NCI-H1048 (cell line): ENCODE measurements at regions not wholly inside any gene's neighbourhood (a gene's known extent, or its start where the extent isn't known, plus 50 kb on each side); places are given as distances from the start of the nearest gene placed in this dataset.
"Not testable (repeated sequence)": the region's sequence is repeated elsewhere in the genome, so short reads cannot be mapped to it uniquely, and the experiment has no call there.

ENCODE experiments used
- DNase-seq: peaks from one replicate; lab custom pipeline; 2025; lab: John Stamatoyannopoulos, UW

GRCh38 chr16:87100306-87101058 is 216.7 kb downstream of the C16orf95 start:
- no peak for DNase-seq

DNA sequence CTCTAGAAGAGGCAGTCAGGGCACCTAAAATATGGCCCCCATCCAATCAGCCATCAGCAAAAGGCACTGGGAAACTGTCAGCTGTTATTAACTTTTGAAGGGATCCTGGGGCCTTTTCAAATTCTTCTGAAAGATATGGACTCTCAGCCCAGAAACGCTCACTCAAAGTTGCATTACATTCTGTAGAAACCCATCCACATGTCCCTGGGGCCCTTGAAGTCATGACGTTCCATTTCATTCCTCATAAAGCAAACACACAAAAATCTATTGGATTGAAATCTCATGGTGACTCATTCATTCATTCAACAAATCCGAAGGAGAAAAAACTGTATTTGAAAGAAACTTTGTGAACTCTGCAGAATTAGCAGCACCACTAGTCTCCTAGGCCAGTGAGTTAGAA is 215.3 kb downstream of the C16orf95 start:
- no peak for DNase-seq

GRCh38 chr16:87107201-87107600 is 210.0 kb downstream of the C16orf95 start:
- no peak for DNase-seq

DNA sequence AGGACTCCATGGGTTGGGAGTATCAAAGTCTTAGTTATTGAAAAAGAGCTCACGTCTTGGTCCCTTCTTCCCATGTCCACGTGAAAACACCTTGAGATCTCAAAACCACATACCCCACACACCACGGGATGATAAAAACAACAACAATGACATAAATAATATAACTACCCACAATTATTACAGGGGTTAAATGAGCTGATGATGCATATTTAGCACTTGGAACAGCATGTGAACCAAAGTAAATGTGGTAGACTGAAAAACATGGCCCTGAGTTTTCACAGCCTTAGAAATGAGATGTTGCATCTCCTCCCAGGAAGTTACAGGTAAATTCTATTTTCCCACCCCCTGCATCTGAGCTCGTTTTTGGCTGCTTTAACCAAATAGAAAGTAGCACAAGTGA is 208.9 kb downstream of the C16orf95 start:
- no peak for DNase-seq

- no peak for DNase-seq
Observed at GRCh38 chr16:87108941-87109340, 208.3 kb downstream of the C16orf95 start.

DNA sequence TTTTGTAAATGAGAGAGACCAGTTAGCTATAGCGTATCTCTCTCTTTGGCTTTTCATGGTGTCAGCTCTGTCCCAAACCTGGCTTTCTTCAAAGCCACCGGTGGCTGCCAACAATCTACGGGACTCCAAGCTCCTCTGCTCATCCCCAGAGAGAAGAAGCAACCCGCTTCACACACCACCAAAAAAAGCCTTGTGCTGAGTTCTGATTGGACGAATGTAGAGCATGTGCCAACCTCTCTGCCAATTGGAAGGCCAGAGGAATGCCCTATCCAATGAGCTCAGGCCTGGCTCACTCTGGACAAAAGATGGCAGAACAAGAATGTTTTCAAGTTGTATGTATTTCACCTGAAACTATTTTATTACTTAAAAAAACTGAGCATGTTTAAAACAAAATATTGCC is 202.4 kb downstream of the C16orf95 start:
- no peak for DNase-seq

GRCh38 chr16:87115646-87116045 is 201.5 kb downstream of the C16orf95 start:
- no peak for DNase-seq

DNA sequence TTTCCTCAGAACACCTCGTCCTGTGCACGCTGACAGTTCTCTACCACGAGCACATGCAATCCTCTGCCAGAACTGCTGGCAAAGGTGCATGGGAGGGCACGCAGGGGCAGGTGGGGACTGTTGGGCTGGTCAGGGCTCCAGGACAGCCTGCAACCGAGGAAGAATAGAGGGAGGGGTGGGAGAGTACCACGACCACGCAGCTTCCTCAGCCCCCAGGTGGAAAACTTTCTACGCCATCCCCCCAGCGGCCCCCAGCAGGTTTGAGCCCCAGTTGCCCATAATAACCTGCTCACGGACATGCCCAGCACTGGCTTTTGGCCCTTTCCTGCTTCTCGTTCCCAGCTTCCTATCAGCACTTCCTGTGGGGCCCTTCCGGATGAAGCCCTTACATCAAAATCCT is 199.3 kb downstream of the C16orf95 start:
- no peak for DNase-seq

DNA sequence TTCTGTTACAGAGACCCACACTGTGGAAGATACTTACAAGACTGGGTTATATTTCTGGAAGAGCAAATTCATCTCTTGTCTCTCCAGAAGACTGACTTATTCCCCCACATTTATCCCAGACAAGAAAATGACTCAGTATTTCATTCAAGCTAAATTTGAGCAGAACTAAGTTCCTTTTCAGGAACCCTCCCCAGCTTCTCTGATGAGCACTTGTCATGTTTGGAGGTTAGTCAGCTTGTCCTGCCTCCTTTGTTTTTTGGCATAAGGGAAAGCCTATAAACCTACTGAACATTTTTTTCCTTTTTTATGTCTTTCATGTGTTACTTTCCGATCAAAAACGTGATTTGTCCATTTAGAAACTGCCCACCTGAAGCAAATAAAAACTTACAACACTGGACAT is 198.0 kb downstream of the C16orf95 start:
- DNase-seq, result no peak

- no peak for DNase-seq
Observed at GRCh38 chr16:87119748-87120147, 197.4 kb downstream of the C16orf95 start.

- DNase-seq, result no peak
Observed at GRCh38 chr16:87121816-87122215, 195.4 kb downstream of the C16orf95 start.

- DNase-seq, result no peak
Observed at GRCh38 chr16:87123356-87124001, 193.7 kb downstream of the C16orf95 start.

DNA sequence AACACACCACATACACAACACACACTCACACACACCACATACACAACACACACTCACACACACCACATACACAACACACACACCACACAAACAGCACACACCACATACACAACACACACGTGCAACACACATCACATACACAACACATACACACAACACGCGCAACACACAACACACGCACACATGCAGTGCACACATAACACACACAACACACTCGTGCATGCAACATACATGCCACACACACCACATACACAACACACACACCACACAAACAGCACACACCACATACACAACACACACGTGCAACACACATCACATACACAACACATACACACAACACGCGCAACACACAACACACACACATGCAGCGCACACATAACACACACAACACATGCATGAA is 192.8 kb downstream of the C16orf95 start:
- not testable (repeated sequence) for DNase-seq

DNA sequence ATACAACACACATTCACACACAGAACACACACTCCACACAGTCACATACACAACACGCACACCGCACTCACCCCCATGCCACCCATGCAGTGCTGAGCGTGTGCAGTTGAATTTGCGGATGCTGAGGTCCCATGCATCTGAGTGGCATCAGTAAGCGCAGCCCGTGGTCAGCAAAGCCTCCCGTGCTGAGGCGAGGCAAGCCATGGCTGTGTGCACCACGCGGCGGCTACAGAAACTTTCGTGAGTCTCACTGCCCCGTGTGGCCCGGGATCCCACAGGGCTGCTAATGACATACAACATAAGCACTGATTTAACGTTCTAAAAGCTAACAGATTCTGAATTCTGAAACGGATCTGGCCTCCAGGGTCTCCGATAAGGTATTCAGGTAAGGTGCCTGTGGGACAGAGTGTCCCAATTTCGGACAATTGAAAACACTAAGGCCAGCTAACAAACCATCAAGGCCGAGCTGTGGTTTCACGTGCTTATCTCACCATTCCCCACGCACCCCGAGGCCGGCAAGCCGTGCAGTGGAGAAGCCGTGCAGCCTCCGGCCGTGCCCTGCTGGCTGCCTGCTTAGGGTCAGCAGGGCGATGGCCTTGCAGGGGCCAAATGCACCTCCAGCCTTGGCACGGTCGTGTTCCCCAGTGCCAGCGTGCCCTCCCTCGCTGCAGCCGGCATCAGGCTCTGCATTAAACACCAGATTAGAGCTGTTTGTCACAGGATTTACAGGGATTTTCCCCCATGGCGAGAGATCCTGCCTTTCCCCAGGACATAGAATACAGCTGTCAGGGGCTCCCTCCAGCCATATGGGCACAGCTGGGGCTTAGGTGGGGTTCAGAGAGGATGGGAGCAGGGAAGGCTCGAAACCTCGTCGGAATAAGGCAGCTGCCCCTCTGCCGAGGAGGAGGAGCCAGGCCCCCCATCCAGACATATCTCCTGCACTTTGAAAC is 191.7 kb downstream of the C16orf95 start:
- DNase-seq, result no peak

- DNase-seq, result no peak
Observed at GRCh38 chr16:87126403-87127025, 190.7 kb downstream of the C16orf95 start.

GRCh38 chr16:87127061-87127765 is 190.0 kb downstream of the C16orf95 start:
- no peak for DNase-seq

DNA sequence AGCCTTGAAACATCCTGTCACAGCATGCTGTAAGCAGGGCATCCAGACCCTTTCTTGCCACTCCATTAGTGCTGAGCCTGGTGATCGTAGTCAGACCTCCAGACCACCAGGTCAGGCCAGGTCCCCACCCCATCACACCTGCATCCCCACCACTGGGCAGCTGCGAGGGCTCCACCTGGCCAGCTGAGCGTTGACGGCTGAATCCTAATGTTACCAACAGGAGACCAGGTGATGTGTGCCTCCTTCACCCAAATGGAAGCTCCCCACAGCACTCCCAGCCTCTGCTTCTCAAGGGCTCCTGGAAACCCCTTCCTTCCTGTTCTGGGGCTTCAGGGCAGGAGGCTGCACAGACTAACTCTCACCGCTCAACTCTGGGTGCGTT is 189.4 kb downstream of the C16orf95 start:
- DNase-seq, result no peak

DNA sequence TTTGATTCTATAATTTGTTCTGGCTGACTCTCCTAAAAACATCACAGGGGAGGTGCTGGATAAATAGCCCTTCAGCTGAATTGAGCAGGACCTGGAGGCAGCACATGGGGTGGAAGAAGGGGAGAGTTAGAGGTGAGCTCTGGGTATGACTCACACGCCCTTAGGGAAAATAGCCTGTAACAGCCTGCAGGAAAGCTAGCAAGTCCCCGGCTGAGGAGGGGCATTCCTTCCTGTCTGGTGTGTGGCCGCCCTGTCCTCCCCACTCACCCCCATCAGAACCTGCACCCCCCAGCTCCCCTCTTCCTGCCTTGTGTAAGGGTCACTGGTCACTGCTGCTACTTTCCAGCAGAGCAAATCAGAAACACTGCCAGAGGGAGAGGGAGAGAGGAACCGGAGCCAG is 187.4 kb downstream of the C16orf95 start:
- DNase-seq, result no peak

DNA sequence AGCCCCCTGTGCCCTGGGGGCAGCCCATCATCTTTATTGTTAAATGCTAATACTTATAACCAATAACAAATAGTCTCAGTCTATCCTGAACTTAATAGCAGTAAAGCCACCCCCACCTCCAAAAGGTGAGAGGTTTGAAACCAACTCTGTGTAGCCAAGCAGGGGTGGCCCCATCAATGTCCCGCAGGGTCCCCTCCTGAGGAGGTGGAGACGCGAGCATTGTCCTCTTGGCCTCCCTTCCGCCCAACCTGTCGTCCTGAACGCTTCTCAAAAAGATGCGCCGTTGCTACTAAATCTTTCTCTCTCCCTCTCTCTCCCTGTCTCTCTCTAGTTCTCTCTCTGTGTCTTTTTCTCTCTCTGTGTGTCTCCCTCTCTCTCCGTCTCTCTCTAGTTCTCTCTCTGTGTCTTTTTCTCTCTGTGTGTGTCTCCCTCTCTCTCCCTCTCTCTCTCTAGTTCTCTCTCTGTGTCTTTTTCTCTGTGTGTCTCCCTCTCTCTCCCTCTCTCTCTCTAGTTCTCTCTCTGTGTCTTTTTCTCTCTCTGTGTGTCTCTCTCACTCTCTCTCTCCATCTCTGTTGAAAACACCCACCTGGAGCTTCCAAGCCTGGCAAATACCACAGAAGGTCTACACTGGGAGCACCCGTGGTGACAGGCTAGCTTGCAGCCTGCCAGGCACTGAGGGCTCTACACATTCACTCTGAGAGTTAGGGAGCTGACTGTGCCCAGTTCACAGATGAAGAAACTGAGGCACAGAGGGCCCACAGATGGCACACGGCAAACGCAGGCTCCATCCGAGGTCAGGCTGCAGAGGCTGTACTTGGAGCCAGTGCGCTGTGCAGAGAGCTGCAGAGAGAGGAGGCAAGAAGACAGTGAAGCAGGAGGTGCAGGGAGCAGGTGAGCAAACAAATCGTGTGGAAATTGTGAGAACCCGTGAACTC is 185.9 kb downstream of the C16orf95 start:
- DNase-seq, result no peak

GRCh38 chr16:87131996-87132345 is 185.2 kb downstream of the C16orf95 start:
- DNase-seq, result no peak
